HG03565 (cell line): ENCODE measurements at regions not wholly inside any gene's neighbourhood (a gene's known extent, or its start where the extent isn't known, plus 50 kb on each side); places are given as distances from the start of the nearest gene placed in this dataset.
"Not testable (repeated sequence)": the region's sequence is repeated elsewhere in the genome, so short reads cannot be mapped to it uniquely, and the experiment has no call there.

ENCODE experiments used
- ATAC-seq: cut with Tn5 transposase; IDR thresholded peaks from one replicate; pipeline ENCODE4 v1.9.1; 2021; ENCODE audit warnings: mild to moderate bottlenecking, moderate library complexity; ENCODE audit not compliant: unreplicated experiment

DNA sequence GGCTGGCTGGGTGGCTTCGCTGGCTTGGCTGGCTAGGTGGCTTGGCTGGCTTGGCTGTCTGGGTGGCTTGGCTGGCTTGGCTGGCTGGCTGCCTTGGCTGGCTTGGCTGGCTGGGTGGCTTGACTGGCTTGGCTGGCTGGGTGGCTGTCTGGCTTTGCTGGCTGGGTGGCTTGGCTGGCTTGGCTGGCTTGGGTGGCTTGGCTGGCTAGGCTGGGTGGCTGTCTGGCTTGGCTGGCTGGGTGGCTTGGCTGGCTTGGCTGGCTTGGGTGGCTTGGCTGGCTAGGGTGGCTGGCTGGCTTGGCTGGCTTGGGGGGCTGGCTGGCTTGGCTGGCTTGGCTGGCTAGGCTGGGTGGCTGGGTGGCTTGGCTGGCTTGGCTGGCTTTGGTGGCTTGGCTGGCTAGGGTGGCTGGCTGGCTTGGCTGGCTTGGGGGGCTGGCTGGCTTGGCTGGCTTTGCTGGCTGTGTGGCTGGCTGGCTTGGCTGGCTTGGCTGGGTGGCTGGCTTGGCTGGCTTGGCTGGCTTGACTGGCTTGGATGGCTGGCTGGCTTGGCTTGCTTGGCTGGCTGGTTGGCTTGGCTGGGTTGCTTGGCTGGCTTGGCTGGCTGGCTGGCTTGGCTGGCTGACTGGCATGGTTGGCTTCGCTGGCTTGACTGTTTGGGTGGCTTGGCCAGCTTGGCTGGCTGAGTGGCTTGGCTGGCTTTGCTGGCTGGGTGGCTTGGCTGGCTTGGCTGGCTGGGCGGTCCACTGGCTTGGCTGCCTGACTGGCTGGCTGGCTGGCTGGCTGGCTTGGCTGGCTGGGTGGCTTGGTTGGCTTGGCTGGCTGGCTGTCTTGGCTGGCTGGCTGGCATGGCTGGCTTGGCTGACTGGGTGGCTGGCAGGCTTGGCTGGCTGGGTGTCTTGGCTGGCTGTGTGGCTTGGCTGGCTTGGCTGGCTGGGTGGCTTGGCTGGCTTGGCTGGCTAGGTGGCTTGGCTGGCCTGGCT, 436.3 kb downstream of the GOLGA6L6 start:
- ATAC-seq = not testable (repeated sequence)

DNA sequence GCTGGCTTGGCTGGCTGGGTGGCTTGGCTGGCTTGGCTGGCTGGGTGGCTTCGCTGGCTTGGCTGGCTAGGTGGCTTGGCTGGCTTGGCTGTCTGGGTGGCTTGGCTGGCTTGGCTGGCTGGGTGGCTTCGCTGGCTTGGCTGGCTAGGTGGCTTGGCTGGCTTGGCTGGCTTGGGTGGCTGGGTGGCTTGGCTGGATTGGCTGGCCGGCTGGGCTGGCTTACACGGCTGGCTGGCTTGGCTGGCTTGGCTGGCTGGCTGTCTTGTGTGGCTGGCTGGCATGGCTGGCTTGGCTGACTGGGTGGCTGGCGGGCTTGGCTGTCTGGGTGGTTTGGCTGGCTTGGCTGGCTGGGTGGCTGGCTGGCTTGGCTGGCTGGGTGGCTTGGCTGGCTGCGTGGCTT, 437.0 kb downstream of the GOLGA6L6 start:
- not testable (repeated sequence) for ATAC-seq

GRCh38 chr15:20102862-20103261, 438.7 kb downstream of the GOLGA6L6 start:
- ATAC-seq = not testable (repeated sequence)

- ATAC-seq = not testable (repeated sequence)
Measured at GRCh38 chr15:20102209-20102608, 439.4 kb downstream of the GOLGA6L6 start.

- ATAC-seq = not testable (repeated sequence)
Measured at GRCh38 chr15:20101281-20101680, 440.3 kb downstream of the GOLGA6L6 start.

- not testable (repeated sequence) for ATAC-seq
Measured at GRCh38 chr15:20100604-20101270, 440.9 kb downstream of the GOLGA6L6 start.

DNA sequence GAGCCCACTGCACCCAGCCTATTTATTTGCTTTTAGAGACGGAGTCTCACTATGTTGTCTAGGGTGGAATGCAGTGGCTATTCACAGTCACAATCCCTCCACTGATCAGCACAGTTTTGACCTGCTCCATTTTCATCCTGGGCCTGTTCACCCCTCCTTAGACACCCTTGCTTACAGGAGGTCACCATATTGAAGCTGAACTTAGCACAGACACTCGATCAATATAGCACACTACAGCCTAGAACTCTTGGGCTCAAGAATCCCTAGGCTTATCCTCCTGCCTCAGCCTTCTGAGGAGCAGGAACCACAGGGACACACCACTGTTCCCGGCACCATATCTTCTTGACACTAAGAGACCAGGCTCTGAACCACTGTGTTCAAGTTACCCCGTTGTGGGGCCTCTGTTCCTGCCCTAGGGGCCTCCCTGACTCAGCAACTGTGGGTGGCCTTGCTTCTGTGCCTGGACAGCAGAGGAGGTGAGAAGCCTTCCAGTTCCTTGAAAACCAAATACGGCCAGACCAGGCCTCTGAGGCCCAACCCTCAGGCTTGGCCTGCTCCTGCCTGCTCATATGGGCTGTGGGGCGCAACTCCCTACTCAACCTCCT, 445.8 kb downstream of the GOLGA6L6 start:
- not testable (repeated sequence) for ATAC-seq

GRCh38 chr15:20089541-20089940, 452.1 kb downstream of the GOLGA6L6 start:
- not testable (repeated sequence) for ATAC-seq

- not testable (repeated sequence) for ATAC-seq
Measured at GRCh38 chr15:20084026-20084425, 457.6 kb downstream of the GOLGA6L6 start.

DNA sequence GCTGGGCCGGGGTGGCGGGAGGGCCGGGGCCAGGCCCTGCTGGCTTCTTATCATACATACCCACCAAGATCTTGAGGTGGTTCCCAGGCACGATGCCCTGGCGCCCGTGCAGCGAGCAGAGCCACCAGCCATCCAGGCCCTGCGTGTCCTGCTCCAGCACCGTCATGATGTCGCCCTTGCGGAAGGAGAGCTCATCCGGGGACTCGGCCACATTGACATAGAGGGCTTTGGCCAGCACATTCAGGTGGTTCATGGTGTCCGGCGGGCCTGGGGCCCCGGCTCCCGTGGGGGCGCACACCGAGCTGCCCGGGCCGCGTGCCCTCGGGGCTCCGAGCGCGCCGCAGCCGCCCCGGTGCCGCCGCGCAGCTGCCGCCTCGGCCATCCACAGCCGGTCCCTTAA, 467.5 kb downstream of the GOLGA6L6 start:
- not testable (repeated sequence) for ATAC-seq

DNA sequence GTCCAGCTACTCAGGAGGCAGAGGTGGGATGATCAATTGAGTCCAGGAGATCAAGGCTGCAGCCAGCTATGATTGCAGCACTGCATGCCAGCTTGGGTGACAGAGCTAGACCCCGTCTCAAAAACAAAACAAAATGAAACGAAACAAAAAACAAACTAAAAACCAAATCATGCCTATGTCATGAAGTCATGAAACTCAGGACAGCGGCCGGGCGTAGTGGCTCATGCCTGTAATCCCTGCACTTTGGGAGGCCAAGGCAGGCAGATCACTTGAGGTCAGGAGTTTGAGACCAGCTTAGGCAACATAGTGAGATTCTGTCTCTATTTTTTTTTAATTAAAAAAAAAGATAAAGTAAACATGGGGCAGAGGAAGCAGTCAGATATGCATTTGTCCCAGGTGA, 472.6 kb downstream of the GOLGA6L6 start:
- not testable (repeated sequence) for ATAC-seq

DNA sequence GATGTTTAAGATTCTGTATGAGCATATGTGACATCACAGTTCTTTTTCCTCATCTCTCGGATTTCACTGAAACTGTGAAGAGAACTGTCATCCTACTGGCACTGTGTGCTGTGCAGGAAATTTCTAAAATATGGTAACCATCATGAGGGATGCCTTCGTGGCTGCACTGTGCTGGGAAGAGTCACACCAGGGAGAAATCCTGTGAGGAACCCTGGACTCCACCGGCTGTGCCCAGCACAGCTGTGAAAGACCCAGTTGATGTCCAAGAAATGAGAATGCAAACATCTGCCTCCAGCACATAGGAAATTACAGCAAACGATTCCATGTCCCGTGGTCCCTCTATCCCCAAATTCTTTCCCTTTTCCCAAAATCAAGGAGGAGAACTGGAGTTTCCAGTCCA, 475.4 kb downstream of the GOLGA6L6 start:
- ATAC-seq = not testable (repeated sequence)

DNA sequence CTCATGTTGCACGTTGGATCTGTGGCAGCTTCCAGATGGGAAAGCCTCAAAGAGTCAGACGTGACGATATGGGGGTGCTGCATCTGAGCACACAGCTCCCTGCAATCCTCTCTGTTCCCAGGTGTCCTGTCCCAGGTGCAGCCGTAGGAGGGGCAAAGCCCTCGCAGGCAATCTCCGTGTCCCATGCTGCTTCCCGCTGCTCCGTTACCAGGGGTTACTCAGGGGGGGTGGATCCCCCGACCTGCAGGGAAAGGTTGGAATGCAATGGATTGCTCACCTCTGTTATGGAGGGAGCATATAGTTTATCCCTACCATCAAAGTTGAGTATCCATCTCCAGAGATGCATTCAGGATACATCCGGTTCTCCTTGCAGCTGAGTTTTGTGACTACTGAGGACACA, 476.1 kb downstream of the GOLGA6L6 start:
- ATAC-seq = not testable (repeated sequence)

DNA sequence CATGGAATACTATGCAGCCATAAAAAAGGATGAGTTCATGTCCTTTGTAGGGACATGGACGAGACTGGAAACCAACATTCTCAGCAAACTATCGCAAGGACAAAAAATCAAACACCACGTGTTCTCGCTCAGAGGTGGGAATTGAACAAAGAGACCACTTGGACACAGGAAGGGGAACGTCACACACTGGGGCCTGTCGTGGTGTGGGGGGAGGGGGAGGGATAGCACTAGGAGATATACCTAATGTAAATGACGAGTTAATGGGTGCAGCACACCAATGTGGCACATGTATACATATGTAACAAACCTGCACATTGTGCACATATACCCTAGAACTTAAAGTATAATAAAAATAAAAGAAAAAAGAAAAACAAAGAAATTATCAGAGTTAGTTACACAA, 478.4 kb downstream of the GOLGA6L6 start:
- not testable (repeated sequence) for ATAC-seq

DNA sequence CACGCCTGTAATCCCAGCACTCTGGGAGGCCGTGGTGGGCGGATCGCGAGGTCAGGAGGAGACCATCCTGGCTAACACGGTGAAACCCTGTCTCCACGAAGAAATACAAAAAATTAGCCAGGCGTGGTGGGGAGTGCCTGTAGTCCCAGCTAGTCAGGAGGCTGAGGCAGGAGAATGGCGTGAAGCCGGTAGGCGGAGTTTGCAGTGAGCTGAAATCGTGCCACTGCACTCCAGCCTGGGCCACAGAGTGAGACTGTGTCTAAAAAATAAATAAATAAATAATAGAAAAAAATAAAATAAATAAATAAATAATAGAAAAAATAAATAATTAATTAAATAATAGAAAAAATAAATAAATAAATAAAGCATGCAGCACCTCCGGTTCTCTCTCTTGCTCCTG, 480.8 kb downstream of the GOLGA6L6 start:
- ATAC-seq = not testable (repeated sequence)

- ATAC-seq = not testable (repeated sequence)
Measured at GRCh38 chr15:20056871-20057270, 484.7 kb downstream of the GOLGA6L6 start.

GRCh38 chr15:20055921-20056320, 485.7 kb downstream of the GOLGA6L6 start:
- not testable (repeated sequence) for ATAC-seq

GRCh38 chr15:20048189-20048588, 493.4 kb downstream of the GOLGA6L6 start:
- ATAC-seq = not testable (repeated sequence)

GRCh38 chr15:20045165-20045564, 496.4 kb downstream of the GOLGA6L6 start:
- ATAC-seq = not testable (repeated sequence)

GRCh38 chr15:20040691-20041090, 500.9 kb downstream of the GOLGA6L6 start:
- ATAC-seq = not testable (repeated sequence)

DNA sequence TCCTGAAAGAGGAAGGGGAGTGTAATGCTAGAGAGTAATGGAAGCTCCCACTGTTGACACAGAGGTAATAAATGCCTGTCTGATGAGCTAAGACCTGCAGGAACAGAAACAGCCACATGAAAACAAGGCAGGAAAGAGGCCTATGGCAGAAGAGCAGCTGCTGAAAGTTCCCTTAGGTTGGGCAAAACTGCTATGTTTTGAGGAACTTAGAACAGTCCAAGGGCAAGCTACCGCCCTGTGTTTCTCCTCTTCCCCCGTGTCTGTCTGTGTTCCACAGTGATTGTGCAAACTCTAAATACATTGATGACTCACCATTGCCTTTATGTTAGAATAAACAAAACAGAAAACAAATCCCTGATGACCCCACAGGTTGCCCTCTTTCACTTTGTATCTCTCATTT, 516.6 kb downstream of the GOLGA6L6 start:
- ATAC-seq = not testable (repeated sequence)
